ENCODE measurements at regions not wholly inside any gene's neighbourhood (a gene's known extent, or its start where the extent isn't known, plus 50 kb on each side); places are given as distances from the start of the nearest gene placed in this dataset.

GRCh38 chr4:71204056-71204455, 134.8 kb upstream of the SLC4A4 start:
- TF ChIP-seq, protein P1, sequence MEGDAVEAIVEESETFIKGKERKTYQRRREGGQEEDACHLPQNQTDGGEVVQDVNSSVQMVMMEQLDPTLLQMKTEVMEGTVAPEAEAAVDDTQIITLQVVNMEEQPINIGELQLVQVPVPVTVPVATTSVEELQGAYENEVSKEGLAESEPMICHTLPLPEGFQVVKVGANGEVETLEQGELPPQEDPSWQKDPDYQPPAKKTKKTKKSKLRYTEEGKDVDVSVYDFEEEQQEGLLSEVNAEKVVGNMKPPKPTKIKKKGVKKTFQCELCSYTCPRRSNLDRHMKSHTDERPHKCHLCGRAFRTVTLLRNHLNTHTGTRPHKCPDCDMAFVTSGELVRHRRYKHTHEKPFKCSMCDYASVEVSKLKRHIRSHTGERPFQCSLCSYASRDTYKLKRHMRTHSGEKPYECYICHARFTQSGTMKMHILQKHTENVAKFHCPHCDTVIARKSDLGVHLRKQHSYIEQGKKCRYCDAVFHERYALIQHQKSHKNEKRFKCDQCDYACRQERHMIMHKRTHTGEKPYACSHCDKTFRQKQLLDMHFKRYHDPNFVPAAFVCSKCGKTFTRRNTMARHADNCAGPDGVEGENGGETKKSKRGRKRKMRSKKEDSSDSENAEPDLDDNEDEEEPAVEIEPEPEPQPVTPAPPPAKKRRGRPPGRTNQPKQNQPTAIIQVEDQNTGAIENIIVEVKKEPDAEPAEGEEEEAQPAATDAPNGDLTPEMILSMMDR (conservative IDR thresholded peaks at IDR 0.05; ENCODE audit: low read length) = no peak
- TF ChIP-seq EZH2phosphoT487 (IDR thresholded peaks at IDR 0.05; ENCODE audit: borderline replicate concordance, low read depth, low read length) = no peak
